Keratinocyte (primary cell): ENCODE measurements at regions not wholly inside any gene's neighbourhood (a gene's known extent, or its start where the extent isn't known, plus 50 kb on each side); places are given as distances from the start of the nearest gene placed in this dataset.

Source experiments
- EZH2 ChIP-seq: IDR thresholded peaks from one replicate; pipeline ENCODE4 v1.6.1; 2012; ENCODE audit warnings: inconsistent platforms, mild to moderate bottlenecking, low read length, moderate library complexity
- TF ChIP-seq, protein P1 (sequence below), 3 experiments: IDR thresholded peaks in 1 of 3; conservative IDR thresholded peaks in 1 of 3; optimal IDR thresholded peaks in 1 of 3; 2 replicates in 2 of 3; 3 replicates in 1 of 3; pipeline versions ENCODE3 to v1.5.1; 2011; ENCODE audit warnings: low read length in 3 of 3, mild to moderate bottlenecking in 3 of 3, moderate library complexity in 2 of 3, control low read depth in 1 of 3, inconsistent platforms in 1 of 3; ENCODE audit not compliant: insufficient read depth in 2 of 3; ENCODE audit errors: extremely low read depth in 1 of 3

DNA sequence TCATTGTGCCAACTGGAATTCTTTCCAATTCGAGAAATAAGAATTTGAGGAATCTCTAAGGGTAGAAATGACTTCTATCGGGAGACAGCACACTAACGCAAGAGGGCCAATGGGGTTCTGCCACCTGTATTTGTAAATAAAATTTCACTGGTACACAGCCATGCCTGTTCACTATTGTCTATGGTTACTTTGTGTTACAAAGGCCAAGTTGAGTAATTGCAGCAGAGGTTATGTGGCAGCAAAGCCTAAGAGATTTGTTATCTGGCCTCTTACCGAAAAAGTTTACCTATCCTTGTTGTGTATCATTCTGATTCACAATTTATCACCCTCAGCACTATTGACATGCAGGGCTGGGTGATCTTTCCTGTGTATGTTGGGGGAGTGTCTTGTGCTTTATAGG lies 278.0 kb downstream of the KLF5 start:
- no peak for TF ChIP-seq EZH2
- TF ChIP-seq, protein P1, sequence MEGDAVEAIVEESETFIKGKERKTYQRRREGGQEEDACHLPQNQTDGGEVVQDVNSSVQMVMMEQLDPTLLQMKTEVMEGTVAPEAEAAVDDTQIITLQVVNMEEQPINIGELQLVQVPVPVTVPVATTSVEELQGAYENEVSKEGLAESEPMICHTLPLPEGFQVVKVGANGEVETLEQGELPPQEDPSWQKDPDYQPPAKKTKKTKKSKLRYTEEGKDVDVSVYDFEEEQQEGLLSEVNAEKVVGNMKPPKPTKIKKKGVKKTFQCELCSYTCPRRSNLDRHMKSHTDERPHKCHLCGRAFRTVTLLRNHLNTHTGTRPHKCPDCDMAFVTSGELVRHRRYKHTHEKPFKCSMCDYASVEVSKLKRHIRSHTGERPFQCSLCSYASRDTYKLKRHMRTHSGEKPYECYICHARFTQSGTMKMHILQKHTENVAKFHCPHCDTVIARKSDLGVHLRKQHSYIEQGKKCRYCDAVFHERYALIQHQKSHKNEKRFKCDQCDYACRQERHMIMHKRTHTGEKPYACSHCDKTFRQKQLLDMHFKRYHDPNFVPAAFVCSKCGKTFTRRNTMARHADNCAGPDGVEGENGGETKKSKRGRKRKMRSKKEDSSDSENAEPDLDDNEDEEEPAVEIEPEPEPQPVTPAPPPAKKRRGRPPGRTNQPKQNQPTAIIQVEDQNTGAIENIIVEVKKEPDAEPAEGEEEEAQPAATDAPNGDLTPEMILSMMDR (optimal IDR thresholded peaks at IDR 0.05 in 1 of 3, IDR thresholded peaks at IDR 0.05 in 1 of 3, conservative IDR thresholded peaks at IDR 0.05 in 1 of 3; ENCODE audit: extremely low read depth in 1 of 3, insufficient read depth in 2 of 3, low read length in 3 of 3), result no peak
